SK-N-SH treated with all-trans-retinoic acid at 6 μM for 48 hours (cell line): ENCODE measurements at regions not wholly inside any gene's neighbourhood (a gene's known extent, or its start where the extent isn't known, plus 50 kb on each side); places are given as distances from the start of the nearest gene placed in this dataset.

Experiments used
- ATAC-seq: fragments of 200-7000 bp; cut with Tn5 transposase; 3 replicates; pipeline ENCODE4 v1.9.1; 2020; ENCODE audit warnings: mild to moderate bottlenecking, moderate library complexity
- ARNTL ChIP-seq: fragments of 450-650 bp; formaldehyde crosslinking; IDR thresholded peaks from 2 replicates; pipeline ENCODE4 v1.5.0; 2020; ENCODE audit warnings: low read depth, mild to moderate bottlenecking, moderate library complexity, borderline replicate concordance
- BACH2 ChIP-seq: fragments of 250-450 bp; sonication (Bioruptor Pico); IDR thresholded peaks from 2 replicates; pipeline ENCODE4 v1.9.0; 2021; ENCODE audit warnings: mild to moderate bottlenecking, borderline replicate concordance
- CSDC2 ChIP-seq: fragments of 250-450 bp; sonication (Bioruptor Pico); IDR thresholded peaks from 2 replicates; pipeline ENCODE4 v1.5.0; 2020; ENCODE audit warnings: mild to moderate bottlenecking, moderate library complexity
- ESRRG ChIP-seq: fragments of 250-450 bp; sonication (Bioruptor Pico); IDR thresholded peaks from 2 replicates; pipeline ENCODE4 v1.6.1; 2021; ENCODE audit warnings: mild to moderate bottlenecking
- GLIS3 ChIP-seq: fragments of 250-450 bp; sonication (Bioruptor Pico); IDR thresholded peaks from 2 replicates; pipeline ENCODE4 v1.5.0; 2020; ENCODE audit warnings: mild to moderate bottlenecking, moderate library complexity
- ISL1 ChIP-seq: fragments of 250-450 bp; sonication (Bioruptor Pico); IDR thresholded peaks from 2 replicates; pipeline ENCODE4 v2.1.2; 2022; ENCODE audit warnings: mild to moderate bottlenecking, moderate library complexity
- OSR1 ChIP-seq: fragments of 250-450 bp; sonication (Bioruptor Pico); IDR thresholded peaks from 2 replicates; pipeline ENCODE4 v1.8.0; 2022; ENCODE audit warnings: moderate library complexity, mild to moderate bottlenecking, inconsistent platforms
- POU6F1 ChIP-seq: fragments of 250-450 bp; sonication (Bioruptor Pico); IDR thresholded peaks from 2 replicates; pipeline ENCODE4 v1.8.0; 2021; ENCODE audit warnings: low read depth, mild to moderate bottlenecking, moderate library complexity, borderline replicate concordance
- PPARA ChIP-seq: fragments of 250-450 bp; sonication (Bioruptor Pico); IDR thresholded peaks from 2 replicates; pipeline ENCODE4 v1.5.0; 2020; ENCODE audit warnings: mild to moderate bottlenecking, borderline replicate concordance
- SNAI2 ChIP-seq: fragments of 250-450 bp; sonication (Bioruptor Pico); IDR thresholded peaks from 2 replicates; pipeline ENCODE4 v1.5.0; 2020; ENCODE audit warnings: mild to moderate bottlenecking, moderate library complexity
- TCF4 ChIP-seq: fragments of 250-450 bp; sonication (Bioruptor Pico); IDR thresholded peaks from 2 replicates; pipeline ENCODE4 v1.8.0; 2021; ENCODE audit warnings: mild to moderate bottlenecking, moderate library complexity, borderline replicate concordance
- TOX ChIP-seq: fragments of 250-450 bp; sonication (Bioruptor Pico); IDR thresholded peaks from 2 replicates; pipeline ENCODE4 v1.8.0; 2021; ENCODE audit warnings: mild to moderate bottlenecking, moderate library complexity, borderline replicate concordance
- ZFP3 ChIP-seq: fragments of 250-450 bp; sonication (Bioruptor Pico); IDR thresholded peaks from 2 replicates; pipeline ENCODE4 v1.5.0; 2020; ENCODE audit warnings: mild to moderate bottlenecking, moderate library complexity
- ZFP30 ChIP-seq: fragments of 450-650 bp; formaldehyde crosslinking; IDR thresholded peaks from 2 replicates; pipeline ENCODE4 v1.5.0; 2022; ENCODE audit warnings: mild to moderate bottlenecking, moderate library complexity
- ZNF8 ChIP-seq: fragments of 450-650 bp; formaldehyde crosslinking; IDR thresholded peaks from 2 replicates; pipeline ENCODE4 v1.5.0; 2020; ENCODE audit warnings: mild to moderate bottlenecking, moderate library complexity
- TF ChIP-seq, protein P1 (sequence below): fragments of 250-450 bp; sonication (Bioruptor Pico); IDR thresholded peaks from 2 replicates; pipeline ENCODE4 v1.8.0; 2020; ENCODE audit warnings: mild to moderate bottlenecking, moderate library complexity, borderline replicate concordance
- TF ChIP-seq, protein P2 (sequence below): fragments of 250-450 bp; sonication (Bioruptor Pico); IDR thresholded peaks from 2 replicates; pipeline ENCODE4 v1.5.1; 2021; ENCODE audit warnings: mild to moderate bottlenecking, moderate library complexity
- TF ChIP-seq, protein P3 (sequence below): fragments of 250-450 bp; sonication (Bioruptor Pico); IDR thresholded peaks from 2 replicates; pipeline ENCODE4 v1.5.0; 2020; ENCODE audit warnings: mild to moderate bottlenecking, moderate library complexity
- TF ChIP-seq, protein P4 (sequence below): fragments of 250-450 bp; sonication (Bioruptor Pico); IDR thresholded peaks from 2 replicates; pipeline ENCODE4 v1.5.1; 2020; ENCODE audit warnings: low read depth, mild to moderate bottlenecking, moderate library complexity

DNA sequence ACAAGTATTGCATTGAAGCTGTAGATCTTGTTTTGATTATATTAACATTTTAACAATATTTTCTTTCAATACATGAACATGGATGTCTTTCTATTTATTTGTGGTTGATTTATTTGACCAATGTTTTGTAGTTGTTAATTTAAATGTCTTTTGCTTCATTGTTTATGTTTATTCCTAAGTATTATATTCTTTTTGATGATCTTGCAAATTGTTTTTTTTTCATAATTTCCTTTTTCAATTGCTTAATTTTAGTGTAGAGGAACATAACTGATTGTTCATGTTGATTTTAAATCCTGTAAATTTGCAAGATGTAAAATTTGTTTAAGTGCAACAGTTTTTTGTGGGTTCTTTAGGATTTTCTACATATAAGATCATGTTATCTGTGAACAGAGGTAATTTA lies 744.1 kb downstream of the FAM133A start:
- TF ChIP-seq ISL1 (CRISPR knock-in tag), result no peak
- no peak for TF ChIP-seq CSDC2 (CRISPR knock-in tag)
- no peak for TF ChIP-seq POU6F1 (CRISPR knock-in tag)
- TF ChIP-seq ZNF8, result no peak
- ATAC-seq, result no peak

GRCh38 chrX:94424456-94424855 lies 750.5 kb downstream of the FAM133A start:
- ATAC-seq, result no peak
- TF ChIP-seq, protein P1, sequence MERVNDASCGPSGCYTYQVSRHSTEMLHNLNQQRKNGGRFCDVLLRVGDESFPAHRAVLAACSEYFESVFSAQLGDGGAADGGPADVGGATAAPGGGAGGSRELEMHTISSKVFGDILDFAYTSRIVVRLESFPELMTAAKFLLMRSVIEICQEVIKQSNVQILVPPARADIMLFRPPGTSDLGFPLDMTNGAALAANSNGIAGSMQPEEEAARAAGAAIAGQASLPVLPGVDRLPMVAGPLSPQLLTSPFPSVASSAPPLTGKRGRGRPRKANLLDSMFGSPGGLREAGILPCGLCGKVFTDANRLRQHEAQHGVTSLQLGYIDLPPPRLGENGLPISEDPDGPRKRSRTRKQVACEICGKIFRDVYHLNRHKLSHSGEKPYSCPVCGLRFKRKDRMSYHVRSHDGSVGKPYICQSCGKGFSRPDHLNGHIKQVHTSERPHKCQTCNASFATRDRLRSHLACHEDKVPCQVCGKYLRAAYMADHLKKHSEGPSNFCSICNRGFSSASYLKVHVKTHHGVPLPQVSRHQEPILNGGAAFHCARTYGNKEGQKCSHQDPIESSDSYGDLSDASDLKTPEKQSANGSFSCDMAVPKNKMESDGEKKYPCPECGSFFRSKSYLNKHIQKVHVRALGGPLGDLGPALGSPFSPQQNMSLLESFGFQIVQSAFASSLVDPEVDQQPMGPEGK, result no peak
- TF ChIP-seq, protein P2, sequence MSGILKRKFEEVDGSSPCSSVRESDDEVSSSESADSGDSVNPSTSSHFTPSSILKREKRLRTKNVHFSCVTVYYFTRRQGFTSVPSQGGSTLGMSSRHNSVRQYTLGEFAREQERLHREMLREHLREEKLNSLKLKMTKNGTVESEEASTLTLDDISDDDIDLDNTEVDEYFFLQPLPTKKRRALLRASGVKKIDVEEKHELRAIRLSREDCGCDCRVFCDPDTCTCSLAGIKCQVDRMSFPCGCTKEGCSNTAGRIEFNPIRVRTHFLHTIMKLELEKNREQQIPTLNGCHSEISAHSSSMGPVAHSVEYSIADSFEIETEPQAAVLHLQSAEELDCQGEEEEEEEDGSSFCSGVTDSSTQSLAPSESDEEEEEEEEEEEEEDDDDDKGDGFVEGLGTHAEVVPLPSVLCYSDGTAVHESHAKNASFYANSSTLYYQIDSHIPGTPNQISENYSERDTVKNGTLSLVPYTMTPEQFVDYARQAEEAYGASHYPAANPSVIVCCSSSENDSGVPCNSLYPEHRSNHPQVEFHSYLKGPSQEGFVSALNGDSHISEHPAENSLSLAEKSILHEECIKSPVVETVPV, result no peak
- TF ChIP-seq, protein P3, sequence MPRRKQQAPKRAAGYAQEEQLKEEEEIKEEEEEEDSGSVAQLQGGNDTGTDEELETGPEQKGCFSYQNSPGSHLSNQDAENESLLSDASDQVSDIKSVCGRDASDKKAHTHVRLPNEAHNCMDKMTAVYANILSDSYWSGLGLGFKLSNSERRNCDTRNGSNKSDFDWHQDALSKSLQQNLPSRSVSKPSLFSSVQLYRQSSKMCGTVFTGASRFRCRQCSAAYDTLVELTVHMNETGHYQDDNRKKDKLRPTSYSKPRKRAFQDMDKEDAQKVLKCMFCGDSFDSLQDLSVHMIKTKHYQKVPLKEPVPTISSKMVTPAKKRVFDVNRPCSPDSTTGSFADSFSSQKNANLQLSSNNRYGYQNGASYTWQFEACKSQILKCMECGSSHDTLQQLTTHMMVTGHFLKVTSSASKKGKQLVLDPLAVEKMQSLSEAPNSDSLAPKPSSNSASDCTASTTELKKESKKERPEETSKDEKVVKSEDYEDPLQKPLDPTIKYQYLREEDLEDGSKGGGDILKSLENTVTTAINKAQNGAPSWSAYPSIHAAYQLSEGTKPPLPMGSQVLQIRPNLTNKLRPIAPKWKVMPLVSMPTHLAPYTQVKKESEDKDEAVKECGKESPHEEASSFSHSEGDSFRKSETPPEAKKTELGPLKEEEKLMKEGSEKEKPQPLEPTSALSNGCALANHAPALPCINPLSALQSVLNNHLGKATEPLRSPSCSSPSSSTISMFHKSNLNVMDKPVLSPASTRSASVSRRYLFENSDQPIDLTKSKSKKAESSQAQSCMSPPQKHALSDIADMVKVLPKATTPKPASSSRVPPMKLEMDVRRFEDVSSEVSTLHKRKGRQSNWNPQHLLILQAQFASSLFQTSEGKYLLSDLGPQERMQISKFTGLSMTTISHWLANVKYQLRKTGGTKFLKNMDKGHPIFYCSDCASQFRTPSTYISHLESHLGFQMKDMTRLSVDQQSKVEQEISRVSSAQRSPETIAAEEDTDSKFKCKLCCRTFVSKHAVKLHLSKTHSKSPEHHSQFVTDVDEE (CRISPR knock-in tag), result no peak
- no peak for TF ChIP-seq ISL1 (CRISPR knock-in tag)
- TF ChIP-seq POU6F1 (CRISPR knock-in tag), result no peak
- TF ChIP-seq GLIS3 (CRISPR knock-in tag), result no peak
- no peak for TF ChIP-seq ESRRG (CRISPR knock-in tag)
- no peak for TF ChIP-seq ZFP30 (CRISPR knock-in tag)
- TF ChIP-seq OSR1 (CRISPR knock-in tag), result no peak
- TF ChIP-seq TOX (CRISPR knock-in tag), result no peak
- no peak for TF ChIP-seq TCF4
- TF ChIP-seq CSDC2 (CRISPR knock-in tag), result no peak
- no peak for TF ChIP-seq ZNF8
- TF ChIP-seq BACH2, result no peak
- TF ChIP-seq, protein P4, sequence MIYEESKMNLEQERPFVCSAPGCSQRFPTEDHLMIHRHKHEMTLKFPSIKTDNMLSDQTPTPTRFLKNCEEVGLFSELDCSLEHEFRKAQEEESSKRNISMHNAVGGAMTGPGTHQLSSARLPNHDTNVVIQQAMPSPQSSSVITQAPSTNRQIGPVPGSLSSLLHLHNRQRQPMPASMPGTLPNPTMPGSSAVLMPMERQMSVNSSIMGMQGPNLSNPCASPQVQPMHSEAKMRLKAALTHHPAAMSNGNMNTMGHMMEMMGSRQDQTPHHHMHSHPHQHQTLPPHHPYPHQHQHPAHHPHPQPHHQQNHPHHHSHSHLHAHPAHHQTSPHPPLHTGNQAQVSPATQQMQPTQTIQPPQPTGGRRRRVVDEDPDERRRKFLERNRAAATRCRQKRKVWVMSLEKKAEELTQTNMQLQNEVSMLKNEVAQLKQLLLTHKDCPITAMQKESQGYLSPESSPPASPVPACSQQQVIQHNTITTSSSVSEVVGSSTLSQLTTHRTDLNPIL (CRISPR knock-in tag), result no peak
- no peak for TF ChIP-seq SNAI2 (CRISPR knock-in tag)
- TF ChIP-seq PPARA (CRISPR knock-in tag), result no peak
- TF ChIP-seq ZFP3 (CRISPR knock-in tag), result no peak

GRCh38 chrX:94430091-94430490 lies 756.1 kb downstream of the FAM133A start:
- no peak for ATAC-seq
- TF ChIP-seq ARNTL (CRISPR knock-in tag), result no peak
- TF ChIP-seq, protein P4 (CRISPR knock-in tag), result no peak
- no peak for TF ChIP-seq ZFP3 (CRISPR knock-in tag)
- TF ChIP-seq BACH2, result no peak
- no peak for TF ChIP-seq POU6F1 (CRISPR knock-in tag)
- no peak for TF ChIP-seq TCF4
- no peak for TF ChIP-seq ZNF8
- no peak for TF ChIP-seq ISL1 (CRISPR knock-in tag)
- TF ChIP-seq ZFP30 (CRISPR knock-in tag), result no peak
- no peak for TF ChIP-seq GLIS3 (CRISPR knock-in tag)
- no peak for TF ChIP-seq TOX (CRISPR knock-in tag)
